GM12892 (cell line): ENCODE measurements at regions not wholly inside any gene's neighbourhood (a gene's known extent, or its start where the extent isn't known, plus 50 kb on each side); places are given as distances from the start of the nearest gene placed in this dataset.

ENCODE experiments used
- POLR2A ChIP-seq: IDR thresholded peaks from 2 replicates; pipeline ENCODE4 v1.6.1; 2011; ENCODE audit warnings: low read depth, low read length, control low read depth
- POLR2AphosphoS5 ChIP-seq: IDR thresholded peaks from 2 replicates; pipeline ENCODE4 v1.6.1; 2011; ENCODE audit warnings: low read depth, low read length, control low read depth

- TF ChIP-seq POLR2AphosphoS5 (no peak), POLR2A (no peak)
Measured at GRCh38 chr6:169832247-169832948, 81.0 kb downstream of the ERMARD start.
